SK-N-SH (cell line): ENCODE measurements at regions not wholly inside any gene's neighbourhood (a gene's known extent, or its start where the extent isn't known, plus 50 kb on each side); places are given as distances from the start of the nearest gene placed in this dataset.

Source experiments
- CTCF ChIA-PET: fragments of 300-600, 350-600 bp; formaldehyde crosslinking; extraction: SDS; loops from one replicate; lab custom pipeline; 2021; lab: Yijun Ruan, JAX
- POLR2A ChIA-PET: fragments of 350-600 bp; sonication (Branson Sonifier 250); formaldehyde crosslinking; extraction: SDS; loops from one replicate; lab custom pipeline; 2020; ENCODE audit warnings: antibody characterized with exemption, inconsistent platforms; lab: Yijun Ruan, JAX
- DNase-seq: peaks from one replicate; pipeline ENCODE4 v3.0.0; 2012
- H2AFZ ChIP-seq: fragments of 200-600 bp; sonication (generic); 2 replicates; pipeline ENCODE4 v1.8.1; 2016; ENCODE audit warnings: antibody characterized with exemption, mild to moderate bottlenecking, low read depth
- H3F3A ChIP-seq: fragments of 200-600 bp; sonication (generic); replicated peaks from 2 replicates; pipeline ENCODE3; 2016; ENCODE audit warnings: antibody characterized with exemption, mild to moderate bottlenecking; ENCODE audit not compliant: insufficient read depth
- H3K27ac ChIP-seq, 2 experiments: fragments of 200-500 bp in 1 of 2; fragments of 200-600 bp in 1 of 2; sonication (Bioruptor generic) in 1 of 2; sonication (generic), shearing (Covaris generic) in 1 of 2; 2 replicates each; pipeline versions ENCODE4 v1.5.1 to v1.6.1; 2014 to 2016; ENCODE audit warnings: low read depth in 2 of 2, inconsistent platforms in 1 of 2, low read length in 1 of 2, mild to moderate bottlenecking in 1 of 2, mixed read lengths in 1 of 2
- H3K27me3 ChIP-seq: fragments of 200-600 bp; sonication (generic), shearing (Covaris generic); 2 replicates; pipeline ENCODE4 v1.6.1; 2016; ENCODE audit warnings: mixed run types; ENCODE audit not compliant: insufficient read depth
- H3K36me3 ChIP-seq, 2 experiments: fragments of 200-500 bp in 1 of 2; fragments of 200-600 bp in 1 of 2; sonication (Bioruptor generic) in 1 of 2; sonication (generic) in 1 of 2; replicated peaks in 1 of 2; 2 replicates each; pipeline versions ENCODE3 to v1.5.1; 2014 to 2016; ENCODE audit warnings: low read length in 1 of 2, mild to moderate bottlenecking in 1 of 2; ENCODE audit not compliant: insufficient read depth in 2 of 2, control insufficient read depth in 1 of 2
- H3K4me1 ChIP-seq, 2 experiments: fragments of 200-500 bp in 1 of 2; fragments of 200-600 bp in 1 of 2; sonication (Bioruptor generic) in 1 of 2; sonication (generic), shearing (Covaris generic) in 1 of 2; 2 replicates each; pipeline versions ENCODE4 v1.5.1 to v1.6.1; 2014 to 2016; ENCODE audit warnings: low read depth in 1 of 2, low read length in 1 of 2, mixed run types in 1 of 2; ENCODE audit not compliant: insufficient read depth in 2 of 2, control insufficient read depth in 1 of 2
- H3K4me2 ChIP-seq: fragments of 200-600 bp; sonication (generic), shearing (Covaris generic); 2 replicates; pipeline ENCODE4 v1.6.1; 2017; ENCODE audit warnings: mixed run types
- H3K4me3 ChIP-seq, 2 experiments: fragments of 200-500 bp in 1 of 2; fragments of 200-600 bp in 1 of 2; sonication (Bioruptor generic) in 1 of 2; sonication (generic), shearing (Covaris generic) in 1 of 2; 2 replicates each; pipeline versions ENCODE4 v1.5.1 to v1.8.1; 2014 to 2016; ENCODE audit warnings: low read depth in 2 of 2, inconsistent platforms in 1 of 2, low read length in 1 of 2, mild to moderate bottlenecking in 1 of 2, mixed read lengths in 1 of 2, moderate library complexity in 1 of 2
- H3K79me2 ChIP-seq: fragments of 200-600 bp; sonication (generic); 2 replicates; pipeline ENCODE4 v1.8.1; 2017; ENCODE audit warnings: mild to moderate bottlenecking; ENCODE audit not compliant: insufficient read depth
- H3K9ac ChIP-seq: fragments of 200-600 bp; sonication (generic); 2 replicates; pipeline ENCODE4 v1.6.1; 2017; ENCODE audit warnings: mixed run types
- H3K9me2 ChIP-seq: fragments of 200-600 bp; sonication (generic); 2 replicates; pipeline ENCODE4 v1.6.1; 2017; ENCODE audit warnings: mixed run types
- H3K9me3 ChIP-seq: fragments of 200-600 bp; sonication (generic); 2 replicates; pipeline ENCODE4 v1.6.1; 2017; ENCODE audit warnings: mixed run types, mild to moderate bottlenecking, moderate library complexity
- H4K20me1 ChIP-seq: fragments of 200-600 bp; sonication (generic); 2 replicates; pipeline ENCODE4 v1.6.1; 2017; ENCODE audit warnings: mild to moderate bottlenecking, mixed run types; ENCODE audit not compliant: insufficient read depth
- CHD2 ChIP-seq: fragments of 150-350 bp; IDR thresholded peaks from 2 replicates; pipeline ENCODE4 v1.6.1; 2018; ENCODE audit warnings: low read length; ENCODE audit not compliant: partially characterized antibody
- EP300 ChIP-seq, 2 experiments: IDR thresholded peaks; 2 replicates each; pipeline versions ENCODE4 v1.4.0 to v1.6.1; 2012; ENCODE audit warnings: borderline replicate concordance in 1 of 2, low read depth in 1 of 2, low read length in 1 of 2
- FOXJ3 ChIP-seq: sonication (generic); formaldehyde crosslinking; IDR thresholded peaks from 2 replicates; pipeline ENCODE4 v1.5.1; 2020; ENCODE audit warnings: mild to moderate bottlenecking, missing genetic modification reagents
- FOXM1 ChIP-seq: IDR thresholded peaks from 2 replicates; pipeline ENCODE4 v1.4.0; 2012; ENCODE audit warnings: low read depth, mild to moderate bottlenecking
- GABPA ChIP-seq: IDR thresholded peaks from 2 replicates; pipeline ENCODE4 v1.4.0; 2012; ENCODE audit warnings: low read depth, mild to moderate bottlenecking
- JUND ChIP-seq: IDR thresholded peaks from 2 replicates; pipeline ENCODE4 v1.4.0; 2012
- MAX ChIP-seq: IDR thresholded peaks from 2 replicates; pipeline ENCODE4 v1.4.0; 2012; ENCODE audit warnings: low read depth
- NFIC ChIP-seq: IDR thresholded peaks from 2 replicates; pipeline ENCODE4 v1.4.0; 2012; ENCODE audit warnings: borderline replicate concordance
- NRF1 ChIP-seq: IDR thresholded peaks from 2 replicates; pipeline ENCODE4 v1.6.1; 2012; ENCODE audit warnings: low read depth, mild to moderate bottlenecking, low read length
- RCOR1 ChIP-seq: fragments of 150-350 bp; IDR thresholded peaks from 2 replicates; pipeline ENCODE4 v1.6.1; 2017; ENCODE audit warnings: antibody characterized with exemption, low read length
- RFX5 ChIP-seq: IDR thresholded peaks from 2 replicates; pipeline ENCODE4 v1.6.1; 2012; ENCODE audit warnings: mild to moderate bottlenecking, improper control_type of control experiment, low read length
- TAF1 ChIP-seq: IDR thresholded peaks from 2 replicates; pipeline ENCODE4 v1.6.1; 2012; ENCODE audit warnings: low read depth, mild to moderate bottlenecking, low read length, moderate library complexity, borderline replicate concordance
- TCF12 ChIP-seq: IDR thresholded peaks from 2 replicates; pipeline ENCODE4 v1.4.0; 2012
- USF1 ChIP-seq: IDR thresholded peaks from 2 replicates; pipeline ENCODE4 v1.4.0; 2012; ENCODE audit warnings: low read depth, borderline replicate concordance
- ZBTB33 ChIP-seq: IDR thresholded peaks from 2 replicates; pipeline ENCODE4 v1.4.0; 2012; ENCODE audit warnings: low read depth, borderline replicate concordance
- WGBS: methylation state at CpG from one replicate; pipeline ENCODE4 v1.1.6; 2017; ENCODE audit warnings: low lambda C conversion rate; 5-methylcytosine and 5-hydroxymethylcytosine counted together
- TF ChIP-seq, protein P1 (sequence below): fragments of 150-350 bp; IDR thresholded peaks from 2 replicates; pipeline ENCODE4 v1.6.1; 2017; ENCODE audit warnings: antibody characterized with exemption, low read length, low read depth, borderline replicate concordance
- TF ChIP-seq, protein P2 (sequence below): fragments of 200-600 bp; sonication (generic); IDR thresholded peaks from 2 replicates; pipeline ENCODE4 v1.6.1; 2017; ENCODE audit warnings: antibody characterized with exemption, mild to moderate bottlenecking, moderate library complexity
- TF ChIP-seq, protein P3 (sequence below): IDR thresholded peaks from 2 replicates; pipeline ENCODE4 v1.6.1; 2012; ENCODE audit warnings: mild to moderate bottlenecking, low read depth, low read length, moderate library complexity

- WGBS, result 62% methylated on average over 7 of the region's 7 CpGs
- H3K4me2 ChIP-seq, result no peak overlapping the region
- H2AFZ ChIP-seq, result no peak overlapping the region
- H3K27me3 ChIP-seq, result no peaks in the 10 kb centered on the region
- H3K79me2 ChIP-seq, result no peaks in the 10 kb centered on the region
- no peaks in the 10 kb centered on the region for H3K9me3 ChIP-seq
- DNase-seq, result no peak
- no peak for TF ChIP-seq ZBTB33
- TF ChIP-seq CHD2, result no peak
- no peak for TF ChIP-seq MAX
- TF ChIP-seq, protein P1, sequence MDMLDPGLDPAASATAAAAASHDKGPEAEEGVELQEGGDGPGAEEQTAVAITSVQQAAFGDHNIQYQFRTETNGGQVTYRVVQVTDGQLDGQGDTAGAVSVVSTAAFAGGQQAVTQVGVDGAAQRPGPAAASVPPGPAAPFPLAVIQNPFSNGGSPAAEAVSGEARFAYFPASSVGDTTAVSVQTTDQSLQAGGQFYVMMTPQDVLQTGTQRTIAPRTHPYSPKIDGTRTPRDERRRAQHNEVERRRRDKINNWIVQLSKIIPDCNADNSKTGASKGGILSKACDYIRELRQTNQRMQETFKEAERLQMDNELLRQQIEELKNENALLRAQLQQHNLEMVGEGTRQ, result no peak
- no peak for TF ChIP-seq FOXJ3 (CRISPR knock-in tag)
- TF ChIP-seq NFIC, result no peak
- TF ChIP-seq, all 33 proteins: peak for 0
- no peak overlapping the region for H3K9ac ChIP-seq
- H4K20me1 ChIP-seq, result no peaks in the 10 kb centered on the region
- H3K36me3 ChIP-seq, result no peaks in the 10 kb centered on the region
- H3K27ac ChIP-seq, result no peak overlapping the region
- ChIA-PET POLR2A (no interaction called here), CTCF (interaction anchor here (1.0 to 2.3 kb wide), 3 partner anchors 11 to 59 kb away, joined by 3 to 10 read pairs (median 4); no protein-coding TSS in a partner anchor)
- H3K4me3 ChIP-seq, result no peak overlapping the region
- peaks cover 0 to 8% of the 10 kb centered on the region in 2 experiments; a peak in 1 of 4 replicates for H3K4me1 ChIP-seq
- no peaks in the 10 kb centered on the region for H3K9me2 ChIP-seq
- no peaks in the 10 kb centered on the region for H3F3A ChIP-seq
These were observed 103.7 kb downstream of the AQP9 start for GRCh38 chr15:58241872-58242271.

GRCh38 chr15:58243070-58243469, 104.9 kb downstream of the AQP9 start:
- Histone ChIP-seq H3F3A (no peaks in the 10 kb centered on the region), H3K79me2 (no peaks in the 10 kb centered on the region), H3K4me3 (no peak overlapping the region), H3K9ac (no peak overlapping the region), H3K9me3 (no peaks in the 10 kb centered on the region), H3K4me2 (no peak overlapping the region), H3K36me3 (no peaks in the 10 kb centered on the region), H3K27ac (peak overlapping the region in 1 of 2 experiments; percentile 48; a peak in 1 of 4 replicates), H2AFZ (no peak overlapping the region), H3K4me1 (peaks cover 0 to 8% of the 10 kb centered on the region in 2 experiments; a peak in 1 of 4 replicates), H3K9me2 (no peaks in the 10 kb centered on the region), H4K20me1 (no peaks in the 10 kb centered on the region), H3K27me3 (no peaks in the 10 kb centered on the region)
- DNase-seq, result peak; percentile 70
- WGBS, result 37% methylated on average over 7 of the region's 7 CpGs
- POLR2A ChIA-PET, result no interaction called here
- CTCF ChIA-PET, result interaction anchor here (0.9 to 2.5 kb wide), 2 partner anchors 15 to 60 kb away, joined by 3 to 11 read pairs; no protein-coding TSS in a partner anchor
- no peak for TF ChIP-seq TAF1
- TF ChIP-seq, protein P2, sequence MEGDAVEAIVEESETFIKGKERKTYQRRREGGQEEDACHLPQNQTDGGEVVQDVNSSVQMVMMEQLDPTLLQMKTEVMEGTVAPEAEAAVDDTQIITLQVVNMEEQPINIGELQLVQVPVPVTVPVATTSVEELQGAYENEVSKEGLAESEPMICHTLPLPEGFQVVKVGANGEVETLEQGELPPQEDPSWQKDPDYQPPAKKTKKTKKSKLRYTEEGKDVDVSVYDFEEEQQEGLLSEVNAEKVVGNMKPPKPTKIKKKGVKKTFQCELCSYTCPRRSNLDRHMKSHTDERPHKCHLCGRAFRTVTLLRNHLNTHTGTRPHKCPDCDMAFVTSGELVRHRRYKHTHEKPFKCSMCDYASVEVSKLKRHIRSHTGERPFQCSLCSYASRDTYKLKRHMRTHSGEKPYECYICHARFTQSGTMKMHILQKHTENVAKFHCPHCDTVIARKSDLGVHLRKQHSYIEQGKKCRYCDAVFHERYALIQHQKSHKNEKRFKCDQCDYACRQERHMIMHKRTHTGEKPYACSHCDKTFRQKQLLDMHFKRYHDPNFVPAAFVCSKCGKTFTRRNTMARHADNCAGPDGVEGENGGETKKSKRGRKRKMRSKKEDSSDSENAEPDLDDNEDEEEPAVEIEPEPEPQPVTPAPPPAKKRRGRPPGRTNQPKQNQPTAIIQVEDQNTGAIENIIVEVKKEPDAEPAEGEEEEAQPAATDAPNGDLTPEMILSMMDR, result no peak
- peak; percentile 94 for TF ChIP-seq RCOR1
- no peak for TF ChIP-seq GABPA
- peak; percentile 48; the same call in 1 of the 2 replicates for TF ChIP-seq TCF12
- no peak for TF ChIP-seq FOXM1
- no peak for TF ChIP-seq USF1
- TF ChIP-seq NFIC, result no peak
- TF ChIP-seq, protein P3, sequence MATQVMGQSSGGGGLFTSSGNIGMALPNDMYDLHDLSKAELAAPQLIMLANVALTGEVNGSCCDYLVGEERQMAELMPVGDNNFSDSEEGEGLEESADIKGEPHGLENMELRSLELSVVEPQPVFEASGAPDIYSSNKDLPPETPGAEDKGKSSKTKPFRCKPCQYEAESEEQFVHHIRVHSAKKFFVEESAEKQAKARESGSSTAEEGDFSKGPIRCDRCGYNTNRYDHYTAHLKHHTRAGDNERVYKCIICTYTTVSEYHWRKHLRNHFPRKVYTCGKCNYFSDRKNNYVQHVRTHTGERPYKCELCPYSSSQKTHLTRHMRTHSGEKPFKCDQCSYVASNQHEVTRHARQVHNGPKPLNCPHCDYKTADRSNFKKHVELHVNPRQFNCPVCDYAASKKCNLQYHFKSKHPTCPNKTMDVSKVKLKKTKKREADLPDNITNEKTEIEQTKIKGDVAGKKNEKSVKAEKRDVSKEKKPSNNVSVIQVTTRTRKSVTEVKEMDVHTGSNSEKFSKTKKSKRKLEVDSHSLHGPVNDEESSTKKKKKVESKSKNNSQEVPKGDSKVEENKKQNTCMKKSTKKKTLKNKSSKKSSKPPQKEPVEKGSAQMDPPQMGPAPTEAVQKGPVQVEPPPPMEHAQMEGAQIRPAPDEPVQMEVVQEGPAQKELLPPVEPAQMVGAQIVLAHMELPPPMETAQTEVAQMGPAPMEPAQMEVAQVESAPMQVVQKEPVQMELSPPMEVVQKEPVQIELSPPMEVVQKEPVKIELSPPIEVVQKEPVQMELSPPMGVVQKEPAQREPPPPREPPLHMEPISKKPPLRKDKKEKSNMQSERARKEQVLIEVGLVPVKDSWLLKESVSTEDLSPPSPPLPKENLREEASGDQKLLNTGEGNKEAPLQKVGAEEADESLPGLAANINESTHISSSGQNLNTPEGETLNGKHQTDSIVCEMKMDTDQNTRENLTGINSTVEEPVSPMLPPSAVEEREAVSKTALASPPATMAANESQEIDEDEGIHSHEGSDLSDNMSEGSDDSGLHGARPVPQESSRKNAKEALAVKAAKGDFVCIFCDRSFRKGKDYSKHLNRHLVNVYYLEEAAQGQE, result no peak
- TF ChIP-seq JUND, result no peak
- peak; percentile 79; the same call in 1 of the 2 replicates for TF ChIP-seq FOXJ3 (CRISPR knock-in tag)
- TF ChIP-seq NRF1, result no peak
- no peak for TF ChIP-seq RFX5
- peak in 1 of 2 experiments; percentile 93; a peak in 2 of 4 replicates for TF ChIP-seq EP300 (IDR thresholded peaks at IDR 0.05; ENCODE audit: borderline replicate concordance in 1 of 2, low read depth in 1 of 2, low read length in 1 of 2)
